Neural progenitor cell (in vitro differentiated cells): ENCODE measurements at regions not wholly inside any gene's neighbourhood (a gene's known extent, or its start where the extent isn't known, plus 50 kb on each side); places are given as distances from the start of the nearest gene placed in this dataset.

Source experiments
- EZH2 ChIP-seq: fragments of 200-600 bp; sonication (generic); IDR thresholded peaks from 2 replicates; pipeline ENCODE4 v1.6.1; 2017; ENCODE audit warnings: antibody characterized with exemption, mild to moderate bottlenecking, moderate library complexity
- EZH2phosphoT487 ChIP-seq: fragments of 200-600 bp; sonication (generic); IDR thresholded peaks from 2 replicates; pipeline ENCODE4 v1.6.1; 2017; ENCODE audit warnings: antibody characterized with exemption
- TF ChIP-seq, protein P1 (sequence below): fragments of 200-600 bp; sonication (generic); IDR thresholded peaks from 2 replicates; pipeline ENCODE4 v1.5.1; 2017; ENCODE audit warnings: antibody characterized with exemption, mild to moderate bottlenecking

DNA sequence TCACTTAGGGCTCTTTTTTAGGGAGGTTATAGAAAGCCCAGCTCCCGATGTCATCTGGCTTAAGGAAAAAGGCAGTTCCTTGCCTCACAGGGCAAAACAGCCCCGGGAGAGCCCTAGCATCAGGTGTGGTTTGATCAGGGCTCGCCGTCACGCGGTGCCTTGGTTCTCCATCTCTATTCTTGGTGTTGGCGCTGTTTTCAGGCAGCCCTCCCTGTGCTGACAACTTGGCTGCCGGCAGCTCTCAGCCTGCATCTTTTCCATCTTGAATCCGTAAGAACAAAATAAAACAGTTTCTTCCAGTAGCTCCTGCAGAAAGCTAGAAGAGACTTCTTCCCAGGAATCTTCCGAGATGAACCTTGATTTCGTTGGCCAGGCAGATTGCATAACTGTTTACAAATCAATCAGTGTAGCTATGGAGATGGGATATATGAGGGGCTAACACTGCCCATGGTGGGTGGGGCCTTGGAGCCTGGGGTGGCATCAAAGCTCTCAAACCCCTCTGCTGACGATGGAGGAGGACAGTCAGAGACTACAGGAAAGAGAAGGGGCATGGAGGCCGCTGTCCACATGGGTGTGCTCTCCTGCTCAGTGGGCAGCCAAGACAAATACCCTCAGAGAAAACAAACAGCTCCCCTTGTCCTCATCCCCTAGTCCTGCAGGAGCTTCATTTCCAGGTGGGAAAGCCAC, 370.7 kb upstream of the C1orf174 start:
- TF ChIP-seq, protein P1, sequence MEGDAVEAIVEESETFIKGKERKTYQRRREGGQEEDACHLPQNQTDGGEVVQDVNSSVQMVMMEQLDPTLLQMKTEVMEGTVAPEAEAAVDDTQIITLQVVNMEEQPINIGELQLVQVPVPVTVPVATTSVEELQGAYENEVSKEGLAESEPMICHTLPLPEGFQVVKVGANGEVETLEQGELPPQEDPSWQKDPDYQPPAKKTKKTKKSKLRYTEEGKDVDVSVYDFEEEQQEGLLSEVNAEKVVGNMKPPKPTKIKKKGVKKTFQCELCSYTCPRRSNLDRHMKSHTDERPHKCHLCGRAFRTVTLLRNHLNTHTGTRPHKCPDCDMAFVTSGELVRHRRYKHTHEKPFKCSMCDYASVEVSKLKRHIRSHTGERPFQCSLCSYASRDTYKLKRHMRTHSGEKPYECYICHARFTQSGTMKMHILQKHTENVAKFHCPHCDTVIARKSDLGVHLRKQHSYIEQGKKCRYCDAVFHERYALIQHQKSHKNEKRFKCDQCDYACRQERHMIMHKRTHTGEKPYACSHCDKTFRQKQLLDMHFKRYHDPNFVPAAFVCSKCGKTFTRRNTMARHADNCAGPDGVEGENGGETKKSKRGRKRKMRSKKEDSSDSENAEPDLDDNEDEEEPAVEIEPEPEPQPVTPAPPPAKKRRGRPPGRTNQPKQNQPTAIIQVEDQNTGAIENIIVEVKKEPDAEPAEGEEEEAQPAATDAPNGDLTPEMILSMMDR: no peak
- no peak for TF ChIP-seq EZH2phosphoT487
- TF ChIP-seq EZH2: no peak
